Neural progenitor cell (in vitro differentiated cells): ENCODE measurements at regions not wholly inside any gene's neighbourhood (a gene's known extent, or its start where the extent isn't known, plus 50 kb on each side); places are given as distances from the start of the nearest gene placed in this dataset.

Experiments
- CTCF ChIP-seq: fragments of 200-600 bp; sonication (generic); IDR thresholded peaks from 2 replicates; pipeline ENCODE4 v1.5.1; 2017; ENCODE audit warnings: antibody characterized with exemption, mild to moderate bottlenecking
- EZH2 ChIP-seq: fragments of 200-600 bp; sonication (generic); IDR thresholded peaks from 2 replicates; pipeline ENCODE4 v1.6.1; 2017; ENCODE audit warnings: antibody characterized with exemption, mild to moderate bottlenecking, moderate library complexity
- EZH2phosphoT487 ChIP-seq: fragments of 200-600 bp; sonication (generic); IDR thresholded peaks from 2 replicates; pipeline ENCODE4 v1.6.1; 2017; ENCODE audit warnings: antibody characterized with exemption

GRCh38 chr22:22159384-22159783 lies 85.2 kb upstream of the VPREB1 start:
- no peak for TF ChIP-seq CTCF
- no peak for TF ChIP-seq EZH2
- TF ChIP-seq EZH2phosphoT487 = no peak
